GM19397 (cell line): ENCODE measurements at regions not wholly inside any gene's neighbourhood (a gene's known extent, or its start where the extent isn't known, plus 50 kb on each side); places are given as distances from the start of the nearest gene placed in this dataset.

ENCODE experiments used
- ATAC-seq: cut with Tn5 transposase; IDR thresholded peaks from one replicate; pipeline ENCODE4 v1.9.1; 2021; ENCODE audit warnings: mild to moderate bottlenecking, moderate library complexity; ENCODE audit not compliant: unreplicated experiment

- ATAC-seq, result no peak
Measured at GRCh38 chr2:216914491-216914890, 54.6 kb upstream of the TNP1 start.

- no peak for ATAC-seq
Measured at GRCh38 chr2:216911886-216912285, 52.0 kb upstream of the TNP1 start.

GRCh38 chr2:216911008-216911407 lies 51.1 kb upstream of the TNP1 start:
- no peak for ATAC-seq

GRCh38 chr2:216909541-216910210 lies 49.8 kb upstream of the TNP1 start:
- ATAC-seq, result no peak
